Tibial artery (tissue), 4 donors: ENCODE measurements at regions not wholly inside any gene's neighbourhood (a gene's known extent, or its start where the extent isn't known, plus 50 kb on each side); places are given as distances from the start of the nearest gene placed in this dataset.

Experiments used
- DNase-seq, 2 donors: peaks; one replicate each; pipeline ENCODE4 v3.0.0-alpha.2; 2019
- H3K27ac ChIP-seq, 2 donors: fragments of 200-600 bp; sonication (generic) in 1 of 2; 1 replicate in 1 of 2; 2 replicates in 1 of 2; pipeline ENCODE4 v1.5.1; 2018 to 2019; ENCODE audit warnings: mild to moderate bottlenecking in 1 of 2
- H3K27me3 ChIP-seq, 2 donors: fragments of 200-600 bp; sonication (generic) in 1 of 2; one replicate each; pipeline versions ENCODE4 v1.5.1 to v1.6.0; 2016 to 2019
- H3K36me3 ChIP-seq, 3 donors: fragments of 200-600 bp; sonication (generic) in 2 of 3; one replicate each; pipeline ENCODE4 v1.5.1; 2016 to 2019; ENCODE audit warnings: mild to moderate bottlenecking in 2 of 3
- H3K4me1 ChIP-seq, 4 donors: fragments of 200-600 bp; sonication (generic) in 2 of 4; 1 replicate in 3 of 4; 2 replicates in 1 of 4; pipeline ENCODE4 v1.5.1; 2016 to 2019
- H3K4me3 ChIP-seq, 2 donors: fragments of 200-600 bp; sonication (generic) in 1 of 2; 1 replicate in 1 of 2; 2 replicates in 1 of 2; pipeline ENCODE4 v1.5.1; 2018 to 2019; ENCODE audit warnings: mild to moderate bottlenecking in 2 of 2
- H3K9me3 ChIP-seq, 3 donors: fragments of 200-600 bp; sonication (generic) in 1 of 3; one replicate each; pipeline ENCODE4 v1.5.1; 2016 to 2019
- CTCF ChIP-seq, 2 experiments: fragments of 200-600 bp in 1 of 2; fragments of 450-650 bp in 1 of 2; IDR thresholded peaks; one replicate each; pipeline ENCODE4 v1.5.1; 2017 to 2019; ENCODE audit warnings: antibody characterized with exemption in 2 of 2, mild to moderate bottlenecking in 1 of 2, moderate library complexity in 1 of 2
- intact Hi-C: fragments of 100-400 bp; cut with DNase I; formaldehyde crosslinking; loops from one replicate; pipeline ENCODE4 v1.15.0; 2023; ENCODE audit warnings: low total_unique reads

GRCh38 chr1:235038701-235039100 is 89.9 kb downstream of the TOMM20 start:
- H3K27me3 ChIP-seq: no peaks in the 10 kb centered on the region
- H3K36me3 ChIP-seq: no peaks in the 10 kb centered on the region
- TF ChIP-seq CTCF (IDR thresholded peaks at IDR 0.05): no peak
- DNase-seq: no peak
- H3K9me3 ChIP-seq: no peaks in the 10 kb centered on the region
- H3K4me1 ChIP-seq: peaks cover 0 to 5% (median 0%) of the 10 kb centered on the region in 4 donors
- no peak overlapping the region for H3K4me3 ChIP-seq
- H3K27ac ChIP-seq: no peak overlapping the region
- intact Hi-C loops: no loop called here

- H3K9me3 ChIP-seq: no peaks in the 10 kb centered on the region
- H3K36me3 ChIP-seq: no peaks in the 10 kb centered on the region
- peak in 1 of 2 donors; percentile 7 for DNase-seq
- H3K27ac ChIP-seq: peak overlapping the region in 1 of 2 donors; percentile 56
- H3K4me3 ChIP-seq: no peak overlapping the region
- intact Hi-C loops: no loop called here
- H3K27me3 ChIP-seq: no peaks in the 10 kb centered on the region
- TF ChIP-seq CTCF (IDR thresholded peaks at IDR 0.05): no peak
- peaks cover 0 to 5% (median 0%) of the 10 kb centered on the region in 4 donors for H3K4me1 ChIP-seq
These were observed 92.7 kb downstream of the TOMM20 start for GRCh38 chr1:235035928-235036327.

- peak in 1 of 2 donors; percentile 44 for DNase-seq
- H3K27ac ChIP-seq: no peak overlapping the region
- no peaks in the 10 kb centered on the region for H3K9me3 ChIP-seq
- intact Hi-C loops: no loop called here
- peaks cover 0 to 5% (median 0%) of the 10 kb centered on the region in 4 donors for H3K4me1 ChIP-seq
- no peaks in the 10 kb centered on the region for H3K36me3 ChIP-seq
- H3K4me3 ChIP-seq: no peak overlapping the region
- H3K27me3 ChIP-seq: no peaks in the 10 kb centered on the region
- no peak for TF ChIP-seq CTCF (IDR thresholded peaks at IDR 0.05)
These were observed 97.6 kb downstream of the TOMM20 start for GRCh38 chr1:235030919-235031596.

DNA sequence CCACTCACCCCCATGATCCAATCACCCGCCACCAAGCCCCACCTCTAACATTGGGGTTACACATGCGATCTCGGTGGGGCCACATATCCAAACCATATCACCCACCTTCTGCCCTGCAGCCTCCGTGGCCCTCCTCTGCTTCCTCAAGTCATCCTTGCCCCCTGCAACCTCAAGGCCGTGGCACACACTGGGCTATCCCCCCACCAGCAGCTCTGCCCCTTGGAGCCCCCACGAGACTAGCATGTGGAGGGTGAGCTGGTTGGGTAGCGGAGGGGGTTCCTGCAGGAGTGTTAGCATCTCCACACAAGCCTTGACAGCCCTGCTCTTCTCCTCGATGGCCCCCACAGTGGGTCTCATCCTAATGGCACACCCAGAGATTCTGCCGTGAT is 100.8 kb downstream of the TOMM20 start:
- no peaks in the 10 kb centered on the region for H3K9me3 ChIP-seq
- H3K27ac ChIP-seq: no peak overlapping the region
- intact Hi-C loops: no loop called here
- H3K4me1 ChIP-seq: no peaks in the 10 kb centered on the region
- no peaks in the 10 kb centered on the region for H3K36me3 ChIP-seq
- no peak overlapping the region for H3K4me3 ChIP-seq
- no peak for TF ChIP-seq CTCF (IDR thresholded peaks at IDR 0.05)
- no peaks in the 10 kb centered on the region for H3K27me3 ChIP-seq
- peak in 1 of 2 donors; percentile 39 for DNase-seq

DNA sequence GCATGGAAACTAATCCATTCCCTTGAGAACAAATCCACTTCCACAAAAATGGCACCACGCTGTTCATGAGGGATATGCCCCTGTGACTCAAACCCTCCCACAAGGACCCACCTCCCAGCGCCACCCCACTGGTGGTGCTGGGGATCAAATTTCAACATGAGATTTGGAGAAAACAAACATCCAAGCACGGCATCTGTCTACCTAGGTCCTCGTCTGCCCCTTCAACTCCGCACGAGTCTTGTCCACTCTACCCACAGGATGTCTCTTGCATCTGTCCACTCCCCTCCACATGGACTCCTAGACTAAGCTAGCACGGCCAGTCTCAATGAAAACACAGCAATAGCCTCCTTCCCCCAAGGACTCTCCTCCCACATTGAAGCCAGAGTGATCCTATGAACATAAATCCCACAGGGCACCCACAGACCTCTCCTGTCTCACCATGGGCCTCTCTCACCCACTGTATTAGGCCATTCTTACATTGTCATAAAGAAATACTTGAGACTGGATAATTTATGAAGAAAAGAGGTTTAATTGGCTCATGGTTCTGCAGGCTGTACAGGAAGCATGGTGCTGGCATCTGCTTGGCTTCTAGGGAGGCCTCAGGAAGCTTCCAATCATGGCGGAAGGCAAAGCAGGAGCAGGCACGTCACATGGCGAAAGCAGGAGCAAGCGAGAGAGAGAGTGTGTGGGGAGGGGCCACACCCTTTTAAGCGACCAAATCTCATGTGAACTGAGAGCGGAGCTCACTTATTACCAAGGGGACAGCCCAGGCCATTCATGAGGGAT is 101.4 kb downstream of the TOMM20 start:
- Histone ChIP-seq H3K4me1 (peaks cover 0 to 4% (median 1%) of the 10 kb centered on the region in 4 donors), H3K36me3 (no peaks in the 10 kb centered on the region), H3K27ac (no peak overlapping the region), H3K4me3 (no peak overlapping the region), H3K27me3 (no peaks in the 10 kb centered on the region), H3K9me3 (no peaks in the 10 kb centered on the region)
- no peak for TF ChIP-seq CTCF (IDR thresholded peaks at IDR 0.05)
- peak in 1 of 2 donors; percentile 15 for DNase-seq
- intact Hi-C loops: no loop called here
